ENCODE measurements at regions not wholly inside any gene's neighbourhood (a gene's known extent, or its start where the extent isn't known, plus 50 kb on each side); places are given as distances from the start of the nearest gene placed in this dataset.

DNA sequence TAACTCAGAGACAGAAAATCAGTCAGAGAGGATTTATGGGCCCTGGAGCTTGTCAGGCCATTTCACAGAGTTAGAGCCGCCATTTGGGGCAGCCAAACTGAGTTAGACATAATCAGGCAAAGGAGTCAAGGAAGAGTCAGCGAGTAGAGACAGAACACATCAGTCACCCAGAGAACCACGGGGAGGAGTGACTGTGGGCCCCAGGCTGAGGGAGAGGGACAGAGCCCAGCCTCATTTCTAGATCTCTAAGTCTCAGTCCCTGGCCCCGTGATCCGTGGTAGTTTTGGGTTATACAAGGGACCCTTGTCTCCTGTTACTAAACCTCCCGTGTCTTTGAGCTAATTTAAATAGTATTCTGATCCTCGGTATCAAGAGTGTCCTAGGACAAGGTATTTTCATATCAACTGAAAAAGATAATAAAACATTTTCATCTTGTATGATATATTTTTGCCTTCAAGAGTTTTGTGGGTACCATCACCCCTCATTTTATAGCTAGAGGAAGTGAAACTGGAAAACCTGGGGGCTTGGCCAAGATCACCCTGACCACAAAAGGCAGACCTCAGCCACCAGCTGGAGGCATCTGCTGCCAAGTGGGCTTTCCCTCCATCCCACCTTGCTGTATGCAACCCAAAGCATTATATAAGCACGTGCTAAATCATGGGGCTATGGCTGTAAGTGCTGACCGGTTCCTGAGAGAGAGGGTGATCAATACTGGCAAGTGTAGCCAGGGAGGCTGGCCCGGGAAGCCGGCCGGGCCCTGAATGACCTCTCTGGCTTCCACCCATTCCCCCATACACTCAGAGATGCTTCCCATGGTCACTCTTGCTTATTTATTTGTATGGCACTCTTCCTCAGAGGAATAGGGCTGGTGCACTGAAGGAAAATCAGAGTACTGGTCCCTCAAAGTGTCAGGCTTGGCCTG is 204.1 kb downstream of the BCOR start:
- TF ChIP-seq, protein P1, sequence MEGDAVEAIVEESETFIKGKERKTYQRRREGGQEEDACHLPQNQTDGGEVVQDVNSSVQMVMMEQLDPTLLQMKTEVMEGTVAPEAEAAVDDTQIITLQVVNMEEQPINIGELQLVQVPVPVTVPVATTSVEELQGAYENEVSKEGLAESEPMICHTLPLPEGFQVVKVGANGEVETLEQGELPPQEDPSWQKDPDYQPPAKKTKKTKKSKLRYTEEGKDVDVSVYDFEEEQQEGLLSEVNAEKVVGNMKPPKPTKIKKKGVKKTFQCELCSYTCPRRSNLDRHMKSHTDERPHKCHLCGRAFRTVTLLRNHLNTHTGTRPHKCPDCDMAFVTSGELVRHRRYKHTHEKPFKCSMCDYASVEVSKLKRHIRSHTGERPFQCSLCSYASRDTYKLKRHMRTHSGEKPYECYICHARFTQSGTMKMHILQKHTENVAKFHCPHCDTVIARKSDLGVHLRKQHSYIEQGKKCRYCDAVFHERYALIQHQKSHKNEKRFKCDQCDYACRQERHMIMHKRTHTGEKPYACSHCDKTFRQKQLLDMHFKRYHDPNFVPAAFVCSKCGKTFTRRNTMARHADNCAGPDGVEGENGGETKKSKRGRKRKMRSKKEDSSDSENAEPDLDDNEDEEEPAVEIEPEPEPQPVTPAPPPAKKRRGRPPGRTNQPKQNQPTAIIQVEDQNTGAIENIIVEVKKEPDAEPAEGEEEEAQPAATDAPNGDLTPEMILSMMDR (conservative IDR thresholded peaks at IDR 0.05) = no peak
- Mint-ChIP-seq H3K27ac (no peak overlapping the region), H3K36me3 (ENCODE audit: low read depth) (no peaks in the 10 kb centered on the region), H3K27me3 (ENCODE audit: insufficient read depth) (peaks cover 7% of the 10 kb centered on the region), H3K4me3 (no peak overlapping the region), H3K9me3 (peaks cover 16% of the 10 kb centered on the region), H3K4me1 (peaks cover 18% of the 10 kb centered on the region)
- Histone ChIP-seq H3K9ac (ENCODE audit: extremely low read depth, low read length, poor library complexity, severe bottlenecking) (no peak overlapping the region), H3K4me1 (ENCODE audit: control insufficient read depth, insufficient read depth, low read length) (no peaks in the 10 kb centered on the region), H3K27me3 (ENCODE audit: control insufficient read depth, insufficient read depth, low read length, poor library complexity, severe bottlenecking) (no peaks in the 10 kb centered on the region), H3K27ac (ENCODE audit: low read depth, low read length) (no peak overlapping the region), H3K36me3 (ENCODE audit: control insufficient read depth, insufficient read depth, low read length) (no peaks in the 10 kb centered on the region), H3K4me3 (ENCODE audit: low read length) (no peak overlapping the region), H3K9me3 (ENCODE audit: control insufficient read depth, low read length) (no peaks in the 10 kb centered on the region)
- DNase-seq = no peak
- WGBS, 2 experiments (ENCODE audit: insufficient coverage in 1 of 2, insufficient read length in 1 of 2) = 86 to 100% methylated on average over 1 to 9 of the region's 12 CpGs

DNA sequence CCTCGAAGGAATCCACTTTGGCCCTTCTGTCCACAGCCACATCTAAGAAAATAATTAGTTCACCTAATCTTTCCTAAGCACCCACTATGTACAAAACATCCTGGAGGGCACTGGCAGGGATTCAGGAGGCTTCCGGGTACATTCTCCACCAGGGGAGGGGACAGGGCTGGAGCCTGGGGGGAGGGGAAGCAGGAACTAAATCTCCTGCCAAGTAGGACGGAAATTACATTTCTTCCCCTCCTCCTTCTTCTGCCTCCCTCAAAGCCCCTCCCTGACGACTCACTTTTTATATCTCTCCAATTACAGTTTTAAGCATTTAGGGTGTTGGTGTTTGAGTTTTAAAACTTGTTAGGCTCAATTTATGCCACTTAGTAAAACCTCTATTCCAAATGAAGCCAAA is 203.1 kb downstream of the BCOR start:
- H3K4me1 Mint-ChIP-seq = peaks cover 19% of the 10 kb centered on the region
- TF ChIP-seq, protein P1 (conservative IDR thresholded peaks at IDR 0.05) = no peak
- Histone ChIP-seq H3K4me3 (ENCODE audit: low read length) (no peak overlapping the region), H3K27ac (ENCODE audit: low read depth, low read length) (no peak overlapping the region), H3K36me3 (ENCODE audit: control insufficient read depth, insufficient read depth, low read length) (no peaks in the 10 kb centered on the region), H3K4me1 (ENCODE audit: control insufficient read depth, insufficient read depth, low read length) (no peaks in the 10 kb centered on the region), H3K27me3 (ENCODE audit: control insufficient read depth, insufficient read depth, low read length, poor library complexity, severe bottlenecking) (no peaks in the 10 kb centered on the region), H3K9ac (ENCODE audit: extremely low read depth, low read length, poor library complexity, severe bottlenecking) (no peak overlapping the region), H3K9me3 (ENCODE audit: control insufficient read depth, low read length) (no peaks in the 10 kb centered on the region)
- no peak for DNase-seq
- H3K9me3 Mint-ChIP-seq = peaks cover 16% of the 10 kb centered on the region
- H3K36me3 Mint-ChIP-seq (ENCODE audit: low read depth) = no peaks in the 10 kb centered on the region
- no CpG with 5 or more reads among the region's 4 CpGs for WGBS, 2 experiments (ENCODE audit: insufficient coverage in 1 of 2, insufficient read length in 1 of 2)
- no peak overlapping the region for H3K27ac Mint-ChIP-seq
- H3K4me3 Mint-ChIP-seq = no peak overlapping the region
- H3K27me3 Mint-ChIP-seq (ENCODE audit: insufficient read depth) = peaks cover 4% of the 10 kb centered on the region

DNA sequence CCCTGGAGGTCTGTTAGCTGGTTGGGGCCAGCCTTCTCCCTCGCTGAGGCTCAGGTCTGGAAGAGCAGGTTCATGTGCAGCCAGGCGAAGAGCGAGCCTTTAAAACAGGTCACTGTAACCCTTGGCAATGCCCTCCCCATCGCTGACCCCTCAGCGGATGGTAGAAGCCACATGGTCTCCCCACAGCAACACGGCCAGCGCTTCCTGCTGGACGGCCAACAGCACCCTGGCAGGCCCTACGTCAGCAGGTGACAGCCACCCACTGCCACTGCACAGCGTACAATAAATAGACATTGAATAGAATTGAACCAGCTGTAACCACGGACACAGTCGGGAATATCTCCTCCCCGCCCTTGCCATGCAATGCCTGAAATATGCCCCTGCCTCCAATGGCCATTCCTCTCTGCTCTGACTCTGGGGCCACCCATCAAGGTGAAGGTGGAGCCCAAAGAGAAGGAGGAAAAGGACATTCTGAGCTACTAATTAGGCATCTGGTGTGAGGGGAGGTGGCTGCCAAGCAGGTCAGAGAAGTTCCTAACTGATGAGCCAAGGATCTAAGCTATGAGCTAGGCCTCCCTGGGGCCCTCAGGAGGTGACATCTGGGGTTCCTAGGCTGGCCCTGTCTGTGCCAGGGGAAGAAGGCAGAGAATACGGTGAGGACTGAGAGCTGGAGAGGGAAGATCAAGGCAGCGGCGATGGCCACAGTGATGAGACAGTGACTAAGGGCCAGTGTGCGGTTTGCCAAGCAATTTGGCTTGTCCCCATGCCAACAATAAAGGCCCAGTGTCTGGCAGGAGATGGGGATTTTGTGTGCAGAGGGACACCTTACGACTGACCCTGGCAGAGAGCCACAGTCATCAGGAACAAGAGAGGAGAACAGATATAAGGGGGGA is 202.3 kb downstream of the BCOR start:
- Histone ChIP-seq H3K9ac (ENCODE audit: extremely low read depth, low read length, poor library complexity, severe bottlenecking) (no peak overlapping the region), H3K27me3 (ENCODE audit: control insufficient read depth, insufficient read depth, low read length, poor library complexity, severe bottlenecking) (no peaks in the 10 kb centered on the region), H3K4me1 (ENCODE audit: control insufficient read depth, insufficient read depth, low read length) (no peaks in the 10 kb centered on the region), H3K27ac (ENCODE audit: low read depth, low read length) (no peak overlapping the region), H3K36me3 (ENCODE audit: control insufficient read depth, insufficient read depth, low read length) (no peaks in the 10 kb centered on the region), H3K9me3 (ENCODE audit: control insufficient read depth, low read length) (no peaks in the 10 kb centered on the region), H3K4me3 (ENCODE audit: low read length) (no peak overlapping the region)
- no peaks in the 10 kb centered on the region for H3K36me3 Mint-ChIP-seq (ENCODE audit: low read depth)
- no peak for DNase-seq
- H3K9me3 Mint-ChIP-seq = peaks cover 16% of the 10 kb centered on the region
- H3K4me3 Mint-ChIP-seq = no peak overlapping the region
- TF ChIP-seq, protein P1 (conservative IDR thresholded peaks at IDR 0.05) = no peak
- no peak overlapping the region for H3K27ac Mint-ChIP-seq
- H3K4me1 Mint-ChIP-seq = peaks cover 24% of the 10 kb centered on the region
- H3K27me3 Mint-ChIP-seq (ENCODE audit: insufficient read depth) = peaks cover 8% of the 10 kb centered on the region
- 90 to 91% methylated on average over 7 to 18 of the region's 18 CpGs for WGBS, 2 experiments (ENCODE audit: insufficient coverage in 1 of 2, insufficient read length in 1 of 2)

Data from endodermal cell (in vitro differentiated cells).